Activated B cell treated with CpG ODN at 0.5 μM for 24 hours (primary cell): ENCODE measurements at regions not wholly inside any gene's neighbourhood (a gene's known extent, or its start where the extent isn't known, plus 50 kb on each side); places are given as distances from the start of the nearest gene placed in this dataset.

Source experiments
- ATAC-seq: fragments of 200-7000 bp; cut with Tn5 transposase; one replicate; pipeline ENCODE4 v1.10.0; 2021; ENCODE audit warnings: low read depth, mild to moderate bottlenecking, moderate library complexity
- CTCF ChIA-PET: fragments of 350-600 bp; sonication (Branson Sonifier 250); formaldehyde crosslinking; loops from one replicate; lab custom pipeline; 2021; ENCODE audit warnings: antibody characterized with exemption; lab: Charles Lee
- POLR2A ChIA-PET: fragments of 350-600 bp; sonication (Branson Sonifier 250); formaldehyde crosslinking; loops from one replicate; lab custom pipeline; 2021; ENCODE audit warnings: antibody characterized with exemption; lab: Charles Lee
- DNase-seq: peaks from one replicate; pipeline ENCODE4 v3.0.0; 2022
- H3K27ac Mint-ChIP-seq: one replicate; pipeline ENCODE4 v1.8.0; 2020; ENCODE audit warnings: mixed read lengths
- H3K27me3 Mint-ChIP-seq: one replicate; pipeline ENCODE4 v1.8.0; 2021; ENCODE audit warnings: mixed read lengths
- H3K36me3 Mint-ChIP-seq: one replicate; pipeline ENCODE4 v1.8.0; 2021; ENCODE audit warnings: low read depth, mixed read lengths
- H3K4me1 Mint-ChIP-seq: one replicate; pipeline ENCODE4 v1.8.0; 2021; ENCODE audit warnings: mixed read lengths
- H3K4me3 Mint-ChIP-seq: one replicate; pipeline ENCODE4 v1.8.0; 2020; ENCODE audit warnings: mild to moderate bottlenecking, mixed read lengths
- H3K9me3 Mint-ChIP-seq: one replicate; pipeline ENCODE4 v1.8.0; 2020; ENCODE audit warnings: mixed read lengths
- intact Hi-C: fragments of 100-400 bp; cut with micrococcal nuclease; formaldehyde crosslinking; loops from one replicate; pipeline ENCODE4 v1.15.1; 2024
- TF ChIP-seq, protein P1 (sequence below): fragments of 200-600 bp; IDR thresholded peaks from one replicate; pipeline ENCODE4 v1.8.0; 2022; ENCODE audit warnings: antibody characterized with exemption, mild to moderate bottlenecking

GRCh38 chr2:21910832-21911507 lies 787.2 kb downstream of the TDRD15 start:
- ChIA-PET CTCF (no interaction called here), POLR2A (no interaction called here)
- no peaks in the 10 kb centered on the region for H3K36me3 Mint-ChIP-seq
- H3K27ac Mint-ChIP-seq, result no peak overlapping the region
- peaks cover 7% of the 10 kb centered on the region for H3K9me3 Mint-ChIP-seq
- TF ChIP-seq, protein P1, sequence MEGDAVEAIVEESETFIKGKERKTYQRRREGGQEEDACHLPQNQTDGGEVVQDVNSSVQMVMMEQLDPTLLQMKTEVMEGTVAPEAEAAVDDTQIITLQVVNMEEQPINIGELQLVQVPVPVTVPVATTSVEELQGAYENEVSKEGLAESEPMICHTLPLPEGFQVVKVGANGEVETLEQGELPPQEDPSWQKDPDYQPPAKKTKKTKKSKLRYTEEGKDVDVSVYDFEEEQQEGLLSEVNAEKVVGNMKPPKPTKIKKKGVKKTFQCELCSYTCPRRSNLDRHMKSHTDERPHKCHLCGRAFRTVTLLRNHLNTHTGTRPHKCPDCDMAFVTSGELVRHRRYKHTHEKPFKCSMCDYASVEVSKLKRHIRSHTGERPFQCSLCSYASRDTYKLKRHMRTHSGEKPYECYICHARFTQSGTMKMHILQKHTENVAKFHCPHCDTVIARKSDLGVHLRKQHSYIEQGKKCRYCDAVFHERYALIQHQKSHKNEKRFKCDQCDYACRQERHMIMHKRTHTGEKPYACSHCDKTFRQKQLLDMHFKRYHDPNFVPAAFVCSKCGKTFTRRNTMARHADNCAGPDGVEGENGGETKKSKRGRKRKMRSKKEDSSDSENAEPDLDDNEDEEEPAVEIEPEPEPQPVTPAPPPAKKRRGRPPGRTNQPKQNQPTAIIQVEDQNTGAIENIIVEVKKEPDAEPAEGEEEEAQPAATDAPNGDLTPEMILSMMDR, result no peak
- H3K4me3 Mint-ChIP-seq, result no peak overlapping the region
- H3K27me3 Mint-ChIP-seq, result no peaks in the 10 kb centered on the region
- ATAC-seq, result no peak
- DNase-seq, result no peak
- H3K4me1 Mint-ChIP-seq, result no peaks in the 10 kb centered on the region
- intact Hi-C loops, result no loop called here

- intact Hi-C loops, result no loop called here
- ATAC-seq, result no peak
- TF ChIP-seq, protein P1, result no peak
- Mint-ChIP-seq H3K4me3 (no peak overlapping the region), H3K36me3 (no peaks in the 10 kb centered on the region), H3K27ac (no peak overlapping the region), H3K27me3 (no peaks in the 10 kb centered on the region), H3K9me3 (peaks cover 5% of the 10 kb centered on the region), H3K4me1 (no peaks in the 10 kb centered on the region)
- ChIA-PET CTCF (no interaction called here), POLR2A (no interaction called here)
- no peak for DNase-seq
Observed at GRCh38 chr2:21912405-21912804, 788.6 kb downstream of the TDRD15 start.

GRCh38 chr2:21915201-21915600 lies 791.4 kb downstream of the TDRD15 start:
- ATAC-seq (no peak), DNase-seq (no peak)
- ChIA-PET POLR2A (no interaction called here), CTCF (no interaction called here)
- Mint-ChIP-seq H3K4me3 (no peak overlapping the region), H3K27me3 (no peaks in the 10 kb centered on the region), H3K27ac (no peak overlapping the region), H3K36me3 (no peaks in the 10 kb centered on the region), H3K9me3 (peaks cover 3% of the 10 kb centered on the region), H3K4me1 (no peaks in the 10 kb centered on the region)
- TF ChIP-seq, protein P1, result no peak
- intact Hi-C loops, result no loop called here

GRCh38 chr2:21916934-21917522 lies 793.3 kb downstream of the TDRD15 start:
- Mint-ChIP-seq H3K27me3 (no peaks in the 10 kb centered on the region), H3K4me1 (no peaks in the 10 kb centered on the region), H3K9me3 (peaks cover 3% of the 10 kb centered on the region), H3K4me3 (no peak overlapping the region), H3K27ac (no peak overlapping the region), H3K36me3 (no peaks in the 10 kb centered on the region)
- intact Hi-C loops, result no loop called here
- no peak for ATAC-seq
- ChIA-PET CTCF (no interaction called here), POLR2A (no interaction called here)
- TF ChIP-seq, protein P1, result no peak
- no peak for DNase-seq

GRCh38 chr2:21920721-21921120 lies 797.0 kb downstream of the TDRD15 start:
- ATAC-seq, result no peak
- Mint-ChIP-seq H3K36me3 (no peaks in the 10 kb centered on the region), H3K9me3 (peaks cover 13% of the 10 kb centered on the region), H3K27ac (no peak overlapping the region), H3K4me1 (no peaks in the 10 kb centered on the region), H3K4me3 (no peak overlapping the region), H3K27me3 (no peaks in the 10 kb centered on the region)
- CTCF ChIA-PET, result no interaction called here
- no peak for DNase-seq
- intact Hi-C loops, result no loop called here
- TF ChIP-seq, protein P1, result no peak
- POLR2A ChIA-PET, result no interaction called here
